HepG2 (cell line): ENCODE measurements at regions not wholly inside any gene's neighbourhood (a gene's known extent, or its start where the extent isn't known, plus 50 kb on each side); places are given as distances from the start of the nearest gene placed in this dataset.

ENCODE experiments used
- BORCS8-MEF2B ChIP-seq: sonication (generic); formaldehyde crosslinking; IDR thresholded peaks from 2 replicates; pipeline ENCODE4 v1.8.0; 2022; ENCODE audit warnings: mild to moderate bottlenecking, missing genetic modification reagents
- ISL2 ChIP-seq: sonication (generic); formaldehyde crosslinking; IDR thresholded peaks from 2 replicates; pipeline ENCODE4 v1.5.0; 2020; ENCODE audit warnings: missing genetic modification reagents
- MED1 ChIP-seq: sonication (generic); formaldehyde crosslinking; IDR thresholded peaks from 2 replicates; pipeline ENCODE4 v1.4.0; 2020; ENCODE audit warnings: missing genetic modification reagents
- MTF1 ChIP-seq: sonication (generic); formaldehyde crosslinking; IDR thresholded peaks from 2 replicates; pipeline ENCODE4 v1.5.0; 2020; ENCODE audit warnings: missing genetic modification reagents
- RCOR2 ChIP-seq: IDR thresholded peaks from 2 replicates; pipeline ENCODE4 v1.6.1; 2016; ENCODE audit warnings: missing biosample characterization, missing genetic modification reagents
- SMC3 ChIP-seq: IDR thresholded peaks from 2 replicates; pipeline ENCODE4 v1.6.1; 2011; ENCODE audit warnings: low read length, improper control_type of control experiment
- SP5 ChIP-seq: IDR thresholded peaks from 2 replicates; pipeline ENCODE4 v1.6.1; 2016; ENCODE audit warnings: low read depth, borderline replicate concordance
- TSC22D2 ChIP-seq: sonication (generic); formaldehyde crosslinking; IDR thresholded peaks from 2 replicates; pipeline ENCODE4 v1.5.1; 2020; ENCODE audit warnings: missing genetic modification reagents, mild to moderate bottlenecking, borderline replicate concordance
- ZMYM3 ChIP-seq: sonication (generic); formaldehyde crosslinking; IDR thresholded peaks from 2 replicates; pipeline ENCODE4 v1.5.1; 2020; ENCODE audit warnings: mild to moderate bottlenecking, missing genetic modification reagents
- ZNF263 ChIP-seq: sonication (generic); formaldehyde crosslinking; IDR thresholded peaks from 2 replicates; pipeline ENCODE4 v1.4.0; 2020; ENCODE audit warnings: missing genetic modification reagents
- ZNF326 ChIP-seq: sonication (generic); formaldehyde crosslinking; IDR thresholded peaks from 2 replicates; pipeline ENCODE4 v1.4.0; 2020; ENCODE audit warnings: missing genetic modification reagents, borderline replicate concordance
- ZNF644 ChIP-seq: IDR thresholded peaks from 2 replicates; pipeline ENCODE4 v1.6.1; 2016; ENCODE audit warnings: low read depth
- ZNF709 ChIP-seq: sonication (generic); formaldehyde crosslinking; IDR thresholded peaks from 2 replicates; pipeline ENCODE4 v1.5.0; 2020; ENCODE audit warnings: mild to moderate bottlenecking, missing genetic modification reagents
- ZNF713 ChIP-seq: sonication (generic); formaldehyde crosslinking; IDR thresholded peaks from 2 replicates; pipeline ENCODE4 v1.4.0; 2020; ENCODE audit warnings: mild to moderate bottlenecking, missing genetic modification reagents
- ZSCAN30 ChIP-seq: sonication (generic); formaldehyde crosslinking; IDR thresholded peaks from 2 replicates; pipeline ENCODE4 v1.5.0; 2020; ENCODE audit warnings: mild to moderate bottlenecking, missing genetic modification reagents
- TF ChIP-seq, protein P1 (sequence below): sonication (generic); formaldehyde crosslinking; IDR thresholded peaks from 2 replicates; pipeline ENCODE4 v1.5.0; 2020; ENCODE audit warnings: mild to moderate bottlenecking, missing genetic modification reagents, borderline replicate concordance
- TF ChIP-seq, protein P2 (sequence below): sonication (generic); formaldehyde crosslinking; IDR thresholded peaks from 2 replicates; pipeline ENCODE4 v1.5.0; 2020; ENCODE audit warnings: missing genetic modification reagents
- TF ChIP-seq, protein P3 (sequence below): sonication (generic); formaldehyde crosslinking; IDR thresholded peaks from 2 replicates; pipeline ENCODE4 v1.5.0; 2020; ENCODE audit warnings: mild to moderate bottlenecking, missing genetic modification reagents, moderate library complexity
- TF ChIP-seq, protein P4 (sequence below): sonication (generic); formaldehyde crosslinking; IDR thresholded peaks from 2 replicates; pipeline ENCODE4 v1.5.0; 2020; ENCODE audit warnings: missing genetic modification reagents

DNA sequence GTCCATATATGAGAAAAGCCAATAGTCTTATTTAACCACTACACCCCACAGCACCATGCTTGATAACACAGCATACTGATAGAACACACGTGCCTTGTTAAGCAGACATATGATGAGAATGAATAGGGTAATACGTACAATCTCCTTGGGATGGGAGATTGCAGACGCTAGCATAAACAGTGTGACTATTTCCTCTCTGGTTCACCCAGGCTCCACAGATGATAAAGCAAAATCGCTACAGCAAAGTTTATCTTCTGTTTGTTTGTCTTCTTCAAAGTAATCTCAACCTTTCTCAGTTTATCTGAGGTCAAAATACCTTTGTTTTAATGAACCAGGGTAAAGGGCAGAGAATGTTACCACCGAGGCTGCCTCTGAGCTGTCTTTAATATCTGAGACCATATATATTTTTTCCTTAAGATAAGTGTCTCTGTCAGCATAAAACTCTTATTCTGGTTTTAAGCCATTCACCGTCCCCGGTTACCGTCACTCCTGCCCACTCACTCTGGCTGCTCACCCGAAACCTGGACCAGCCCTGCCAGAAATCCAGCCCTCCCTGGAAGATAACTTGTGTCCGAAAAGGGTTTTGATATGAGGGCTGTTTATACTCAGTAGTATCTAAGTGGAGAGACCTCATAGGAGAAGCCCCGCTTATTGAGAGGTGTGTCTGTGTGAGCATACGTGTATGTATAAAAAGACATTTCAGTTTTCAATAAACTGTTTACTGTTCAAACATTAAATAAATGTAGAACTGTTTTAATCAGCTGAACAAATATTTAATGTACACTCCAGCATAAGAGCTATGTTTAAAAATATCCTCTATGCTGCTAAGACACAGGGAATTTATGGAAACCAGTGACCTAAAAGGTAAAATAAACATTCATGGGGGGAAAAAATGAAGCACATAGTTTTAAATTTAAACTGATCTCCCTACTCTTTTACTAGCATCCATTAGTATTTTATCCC, 465.4 kb downstream of the RASEF start (continued):
- TF ChIP-seq, protein P1, sequence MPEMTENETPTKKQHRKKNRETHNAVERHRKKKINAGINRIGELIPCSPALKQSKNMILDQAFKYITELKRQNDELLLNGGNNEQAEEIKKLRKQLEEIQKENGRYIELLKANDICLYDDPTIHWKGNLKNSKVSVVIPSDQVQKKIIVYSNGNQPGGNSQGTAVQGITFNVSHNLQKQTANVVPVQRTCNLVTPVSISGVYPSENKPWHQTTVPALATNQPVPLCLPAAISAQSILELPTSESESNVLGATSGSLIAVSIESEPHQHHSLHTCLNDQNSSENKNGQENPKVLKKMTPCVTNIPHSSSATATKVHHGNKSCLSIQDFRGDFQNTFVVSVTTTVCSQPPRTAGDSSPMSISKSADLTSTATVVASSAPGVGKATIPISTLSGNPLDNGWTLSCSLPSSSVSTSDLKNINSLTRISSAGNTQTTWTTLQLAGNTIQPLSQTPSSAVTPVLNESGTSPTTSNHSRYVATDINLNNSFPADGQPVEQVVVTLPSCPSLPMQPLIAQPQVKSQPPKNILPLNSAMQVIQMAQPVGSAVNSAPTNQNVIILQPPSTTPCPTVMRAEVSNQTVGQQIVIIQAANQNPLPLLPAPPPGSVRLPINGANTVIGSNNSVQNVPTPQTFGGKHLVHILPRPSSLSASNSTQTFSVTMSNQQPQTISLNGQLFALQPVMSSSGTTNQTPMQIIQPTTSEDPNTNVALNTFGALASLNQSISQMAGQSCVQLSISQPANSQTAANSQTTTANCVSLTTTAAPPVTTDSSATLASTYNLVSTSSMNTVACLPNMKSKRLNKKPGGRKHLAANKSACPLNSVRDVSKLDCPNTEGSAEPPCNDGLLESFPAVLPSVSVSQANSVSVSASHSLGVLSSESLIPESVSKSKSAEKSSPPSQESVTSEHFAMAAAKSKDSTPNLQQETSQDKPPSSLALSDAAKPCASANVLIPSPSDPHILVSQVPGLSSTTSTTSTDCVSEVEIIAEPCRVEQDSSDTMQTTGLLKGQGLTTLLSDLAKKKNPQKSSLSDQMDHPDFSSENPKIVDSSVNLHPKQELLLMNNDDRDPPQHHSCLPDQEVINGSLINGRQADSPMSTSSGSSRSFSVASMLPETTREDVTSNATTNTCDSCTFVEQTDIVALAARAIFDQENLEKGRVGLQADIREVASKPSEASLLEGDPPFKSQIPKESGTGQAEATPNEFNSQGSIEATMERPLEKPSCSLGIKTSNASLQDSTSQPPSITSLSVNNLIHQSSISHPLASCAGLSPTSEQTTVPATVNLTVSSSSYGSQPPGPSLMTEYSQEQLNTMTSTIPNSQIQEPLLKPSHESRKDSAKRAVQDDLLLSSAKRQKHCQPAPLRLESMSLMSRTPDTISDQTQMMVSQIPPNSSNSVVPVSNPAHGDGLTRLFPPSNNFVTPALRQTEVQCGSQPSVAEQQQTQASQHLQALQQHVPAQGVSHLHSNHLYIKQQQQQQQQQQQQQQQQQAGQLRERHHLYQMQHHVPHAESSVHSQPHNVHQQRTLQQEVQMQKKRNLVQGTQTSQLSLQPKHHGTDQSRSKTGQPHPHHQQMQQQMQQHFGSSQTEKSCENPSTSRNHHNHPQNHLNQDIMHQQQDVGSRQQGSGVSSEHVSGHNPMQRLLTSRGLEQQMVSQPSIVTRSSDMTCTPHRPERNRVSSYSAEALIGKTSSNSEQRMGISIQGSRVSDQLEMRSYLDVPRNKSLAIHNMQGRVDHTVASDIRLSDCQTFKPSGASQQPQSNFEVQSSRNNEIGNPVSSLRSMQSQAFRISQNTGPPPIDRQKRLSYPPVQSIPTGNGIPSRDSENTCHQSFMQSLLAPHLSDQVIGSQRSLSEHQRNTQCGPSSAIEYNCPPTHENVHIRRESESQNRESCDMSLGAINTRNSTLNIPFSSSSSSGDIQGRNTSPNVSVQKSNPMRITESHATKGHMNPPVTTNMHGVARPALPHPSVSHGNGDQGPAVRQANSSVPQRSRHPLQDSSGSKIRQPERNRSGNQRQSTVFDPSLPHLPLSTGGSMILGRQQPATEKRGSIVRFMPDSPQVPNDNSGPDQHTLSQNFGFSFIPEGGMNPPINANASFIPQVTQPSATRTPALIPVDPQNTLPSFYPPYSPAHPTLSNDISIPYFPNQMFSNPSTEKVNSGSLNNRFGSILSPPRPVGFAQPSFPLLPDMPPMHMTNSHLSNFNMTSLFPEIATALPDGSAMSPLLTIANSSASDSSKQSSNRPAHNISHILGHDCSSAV (CRISPR knock-in tag), result no peak
- TF ChIP-seq, protein P2, sequence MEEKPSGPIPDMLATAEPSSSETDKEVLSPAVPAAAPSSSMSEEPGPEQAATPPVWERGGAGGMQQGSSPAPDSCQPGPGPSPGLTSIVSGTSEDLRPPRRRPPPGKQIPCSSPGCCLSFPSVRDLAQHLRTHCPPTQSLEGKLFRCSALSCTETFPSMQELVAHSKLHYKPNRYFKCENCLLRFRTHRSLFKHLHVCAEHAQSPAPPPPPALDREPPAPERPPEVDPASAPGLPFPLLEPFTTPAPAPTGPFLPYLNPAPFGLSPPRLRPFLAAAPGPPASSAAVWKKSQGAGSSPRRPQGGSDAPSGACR (CRISPR knock-in tag), result no peak
- TF ChIP-seq RCOR2 (CRISPR knock-in tag), result 0 out of 2 replicates have a peak, but pooled peaks have one; percentile 29
- peak; percentile 90 for TF ChIP-seq MED1
- TF ChIP-seq ZMYM3 (CRISPR knock-in tag), result no peak
- TF ChIP-seq ZNF263, result no peak
- peak; percentile 87 for TF ChIP-seq ISL2 (CRISPR knock-in tag)
- no peak for TF ChIP-seq ZNF644
- TF ChIP-seq, protein P3, sequence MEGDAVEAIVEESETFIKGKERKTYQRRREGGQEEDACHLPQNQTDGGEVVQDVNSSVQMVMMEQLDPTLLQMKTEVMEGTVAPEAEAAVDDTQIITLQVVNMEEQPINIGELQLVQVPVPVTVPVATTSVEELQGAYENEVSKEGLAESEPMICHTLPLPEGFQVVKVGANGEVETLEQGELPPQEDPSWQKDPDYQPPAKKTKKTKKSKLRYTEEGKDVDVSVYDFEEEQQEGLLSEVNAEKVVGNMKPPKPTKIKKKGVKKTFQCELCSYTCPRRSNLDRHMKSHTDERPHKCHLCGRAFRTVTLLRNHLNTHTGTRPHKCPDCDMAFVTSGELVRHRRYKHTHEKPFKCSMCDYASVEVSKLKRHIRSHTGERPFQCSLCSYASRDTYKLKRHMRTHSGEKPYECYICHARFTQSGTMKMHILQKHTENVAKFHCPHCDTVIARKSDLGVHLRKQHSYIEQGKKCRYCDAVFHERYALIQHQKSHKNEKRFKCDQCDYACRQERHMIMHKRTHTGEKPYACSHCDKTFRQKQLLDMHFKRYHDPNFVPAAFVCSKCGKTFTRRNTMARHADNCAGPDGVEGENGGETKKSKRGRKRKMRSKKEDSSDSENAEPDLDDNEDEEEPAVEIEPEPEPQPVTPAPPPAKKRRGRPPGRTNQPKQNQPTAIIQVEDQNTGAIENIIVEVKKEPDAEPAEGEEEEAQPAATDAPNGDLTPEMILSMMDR (CRISPR knock-in tag), result no peak
- TF ChIP-seq BORCS8-MEF2B (CRISPR knock-in tag), result no peak
- TF ChIP-seq SMC3, result no peak
- TF ChIP-seq ZNF709, result no peak
- no peak for TF ChIP-seq ZSCAN30 (CRISPR knock-in tag)
- no peak for TF ChIP-seq TSC22D2 (CRISPR knock-in tag)
- TF ChIP-seq, protein P4, sequence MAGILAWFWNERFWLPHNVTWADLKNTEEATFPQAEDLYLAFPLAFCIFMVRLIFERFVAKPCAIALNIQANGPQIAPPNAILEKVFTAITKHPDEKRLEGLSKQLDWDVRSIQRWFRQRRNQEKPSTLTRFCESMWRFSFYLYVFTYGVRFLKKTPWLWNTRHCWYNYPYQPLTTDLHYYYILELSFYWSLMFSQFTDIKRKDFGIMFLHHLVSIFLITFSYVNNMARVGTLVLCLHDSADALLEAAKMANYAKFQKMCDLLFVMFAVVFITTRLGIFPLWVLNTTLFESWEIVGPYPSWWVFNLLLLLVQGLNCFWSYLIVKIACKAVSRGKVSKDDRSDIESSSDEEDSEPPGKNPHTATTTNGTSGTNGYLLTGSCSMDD, result no peak
- TF ChIP-seq ZNF326 (CRISPR knock-in tag), result no peak
- no peak for TF ChIP-seq MTF1 (CRISPR knock-in tag)
- TF ChIP-seq SP5 (CRISPR knock-in tag), result no peak
- TF ChIP-seq ZNF713 (CRISPR knock-in tag), result no peak
